ENCODE measurements at regions not wholly inside any gene's neighbourhood (a gene's known extent, or its start where the extent isn't known, plus 50 kb on each side); places are given as distances from the start of the nearest gene placed in this dataset.

GRCh38 chr18:51519571-51519970 is 322.1 kb upstream of the MEX3C start:
- TF ChIP-seq NFE2L1 (tag; IDR thresholded peaks at IDR 0.05; ENCODE audit: borderline replicate concordance, low read depth) (no peak), ARID2 (IDR thresholded peaks at IDR 0.05) (no peak), GTF2E2 (tag; IDR thresholded peaks at IDR 0.05) (no peak), KDM1A (IDR thresholded peaks at IDR 0.05) (no peak), ZZZ3 (IDR thresholded peaks at IDR 0.05) (no peak), ZNF780A (CRISPR knock-in tag; IDR thresholded peaks at IDR 0.05) (no peak), SP1 (CRISPR knock-in tag; IDR thresholded peaks at IDR 0.05) (no peak), POLR2AphosphoS5 (IDR thresholded peaks at IDR 0.05; ENCODE audit: control insufficient read depth, insufficient read depth, low read depth, low read length) (no peak), CTCF (IDR thresholded peaks at IDR 0.05 in 2 of 3, conservative IDR thresholded peaks at IDR 0.05 in 1 of 3; ENCODE audit: insufficient read depth in 2 of 3, low read depth in 1 of 3, low read length in 3 of 3) (no peak), IRF1 (CRISPR knock-in tag; IDR thresholded peaks at IDR 0.05; ENCODE audit: borderline replicate concordance) (no peak), SREBF2 (CRISPR knock-in tag; IDR thresholded peaks at IDR 0.05) (no peak), MLX (CRISPR knock-in tag; conservative IDR thresholded peaks at IDR 0.05) (no peak)

Measured in K562 (cell line).